ENCODE measurements at regions not wholly inside any gene's neighbourhood (a gene's known extent, or its start where the extent isn't known, plus 50 kb on each side); places are given as distances from the start of the nearest gene placed in this dataset.

GRCh38 chr12:125203145-125203765 lies 138.0 kb downstream of the AACS start:
- peaks cover 15% of the 10 kb centered on the region; the same call in 1 of the 2 replicates for H3K79me2 ChIP-seq (ENCODE audit: insufficient read depth, low read length)
- H2BK5ac ChIP-seq (ENCODE audit: insufficient read length, low read length) = no peak overlapping the region
- H3K23me2 ChIP-seq (ENCODE audit: insufficient read length, low read depth, low read length, poor library complexity, severe bottlenecking) = peaks cover 3% of the 10 kb centered on the region
- no peak overlapping the region for H2BK20ac ChIP-seq (ENCODE audit: low read depth, low read length, poor library complexity, severe bottlenecking)
- no peak overlapping the region for H4K8ac ChIP-seq (replicated peaks; ENCODE audit: insufficient read length, low read depth, low read length)
- no peak overlapping the region for H3K4me2 ChIP-seq (ENCODE audit: insufficient read depth, insufficient read length, low read length)
- H4K5ac ChIP-seq (ENCODE audit: insufficient read length, low read depth, low read length) = no peak overlapping the region
- TF ChIP-seq CTCF (conservative IDR thresholded peaks at IDR 0.05) = peak; percentile 55
- no peak overlapping the region for H3K18ac ChIP-seq (ENCODE audit: insufficient read length, low read depth, low read length)
- Mint-ChIP-seq H3K4me1 (peaks cover under 1 to 23% of the 10 kb centered on the region in 2 experiments; a peak in 3 of 4 replicates), H3K9me3 (peaks cover 0 to 2% of the 10 kb centered on the region in 2 experiments; a peak in 3 of 5 replicates), H3K36me3 (ENCODE audit: insufficient read depth in 1 of 3, low read depth in 3 of 3) (peaks cover 3 to 37% (median 15%) of the 10 kb centered on the region in 3 experiments; a peak in 6 of 7 replicates), H3K27ac (no peak overlapping the region), H3K27me3 (ENCODE audit: low read depth) (peaks cover 80% of the 10 kb centered on the region), H3K4me3 (no peak overlapping the region)
- H3K56ac ChIP-seq (ENCODE audit: insufficient read length, low read depth, low read length) = no peak overlapping the region
- no peak overlapping the region for H3K27ac ChIP-seq (ENCODE audit: insufficient read length, low read depth, low read length)
- H3K79me1 ChIP-seq (ENCODE audit: insufficient read depth, low read depth, low read length, poor library complexity, severe bottlenecking) = no peaks in the 10 kb centered on the region
- no peak for DNase-seq
- H3T11ph ChIP-seq (ENCODE audit: low read length) = no peak overlapping the region
- no peak overlapping the region for H3K23ac ChIP-seq (ENCODE audit: insufficient read length, low read depth, low read length)
- H2BK120ac ChIP-seq (ENCODE audit: low read depth, low read length, poor library complexity, severe bottlenecking) = no peak overlapping the region
- no peak overlapping the region for H2AFZ ChIP-seq (ENCODE audit: low read length)
- WGBS (ENCODE audit: extremely low coverage, insufficient read length, low lambda C conversion rate) = no CpG with 5 or more reads among the region's 1 CpG
- H3K4ac ChIP-seq (ENCODE audit: low read depth, low read length) = no peak overlapping the region
- H3K9ac ChIP-seq (ENCODE audit: extremely low read depth, insufficient read length, low read length) = no peak overlapping the region
- H4K91ac ChIP-seq (ENCODE audit: insufficient read length, low read depth, low read length) = no peak overlapping the region
- H3K9me3 ChIP-seq (ENCODE audit: control insufficient read depth, low read depth, low read length) = peaks cover 4% of the 10 kb centered on the region
- H4K20me1 ChIP-seq (ENCODE audit: control insufficient read depth, insufficient read depth, insufficient read length) = no peaks in the 10 kb centered on the region
- no peaks in the 10 kb centered on the region for H3K27me3 ChIP-seq (ENCODE audit: insufficient read depth, low read length)
- peaks cover 6% of the 10 kb centered on the region; the same call in 1 of the 2 replicates for H3K4me1 ChIP-seq (ENCODE audit: insufficient read depth, low read length)
- no peak overlapping the region for H3K14ac ChIP-seq (ENCODE audit: insufficient read depth, low read length)
- H2BK15ac ChIP-seq (ENCODE audit: low read depth, low read length) = no peak overlapping the region
- no peak overlapping the region for H2AK5ac ChIP-seq (ENCODE audit: insufficient read length, low read length)
- no peak overlapping the region for H2BK12ac ChIP-seq (ENCODE audit: insufficient read length, low read depth, low read length)

Measured in H9 (cell line).